Gastroesophageal sphincter (tissue), 3 donors: ENCODE measurements at regions not wholly inside any gene's neighbourhood (a gene's known extent, or its start where the extent isn't known, plus 50 kb on each side); places are given as distances from the start of the nearest gene placed in this dataset.

Experiments used
- CTCF ChIP-seq, 4 experiments: fragments of 200-600 bp in 2 of 4; fragments of 450-650 bp in 2 of 4; sonication (generic) in 1 of 4; IDR thresholded peaks; one replicate each; pipeline ENCODE4 v1.5.1; 2017 to 2019; ENCODE audit warnings: antibody characterized with exemption in 4 of 4, mild to moderate bottlenecking in 2 of 4, moderate library complexity in 2 of 4
- EP300 ChIP-seq: sonication (generic); formaldehyde crosslinking; IDR thresholded peaks from one replicate; pipeline ENCODE4 v1.6.1; 2017; ENCODE audit warnings: antibody characterized with exemption, mild to moderate bottlenecking
- POLR2A ChIP-seq, 2 donors: fragments of 450-650 bp; IDR thresholded peaks; one replicate each; pipeline ENCODE4 v1.6.1; 2017; ENCODE audit warnings: antibody characterized with exemption in 2 of 2, mild to moderate bottlenecking in 2 of 2, moderate library complexity in 1 of 2
- POLR2AphosphoS5 ChIP-seq: sonication (generic); formaldehyde crosslinking; IDR thresholded peaks from one replicate; pipeline ENCODE4 v1.6.1; 2017; ENCODE audit warnings: antibody characterized with exemption

GRCh38 chr11:81568918-81569317, 1164.7 kb downstream of the FAM181B start:
- TF ChIP-seq CTCF (IDR thresholded peaks at IDR 0.05) = no peak
- no peak for TF ChIP-seq POLR2A (IDR thresholded peaks at IDR 0.05)
- no peak for TF ChIP-seq POLR2AphosphoS5
- no peak for TF ChIP-seq EP300
